ENCODE measurements at regions not wholly inside any gene's neighbourhood (a gene's known extent, or its start where the extent isn't known, plus 50 kb on each side); places are given as distances from the start of the nearest gene placed in this dataset.

DNA sequence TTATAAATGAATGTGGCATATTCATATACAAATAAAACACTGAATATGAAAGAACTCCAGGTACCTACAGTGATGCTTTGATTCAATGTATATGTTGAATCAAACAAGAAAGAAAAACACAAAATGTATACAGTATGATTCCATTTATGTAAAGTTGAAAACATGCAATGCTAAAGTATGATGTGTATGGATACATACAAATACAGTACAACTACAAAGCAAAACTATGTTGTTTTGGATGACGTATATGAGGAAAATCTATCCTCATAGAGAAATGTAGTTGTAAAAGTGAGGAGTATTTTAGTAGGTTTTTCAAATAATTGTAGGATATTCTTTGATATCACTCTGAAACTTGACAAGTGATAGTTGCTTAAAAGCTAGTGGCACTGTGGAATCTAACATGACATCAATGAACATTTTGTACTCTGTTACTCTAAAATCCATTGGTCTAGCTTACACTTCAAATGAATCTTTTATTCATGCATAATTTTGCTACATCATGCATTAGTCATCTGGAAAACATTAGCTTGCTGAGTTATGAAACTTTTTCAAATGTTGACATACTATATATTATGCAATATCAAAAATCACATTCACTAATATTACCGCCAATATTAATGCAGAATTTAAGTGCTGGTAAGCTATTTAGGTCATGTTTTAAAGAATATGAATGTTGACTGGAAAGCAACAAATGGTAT, 278.1 kb upstream of the CHRNA7 start:
- DNase-seq (ENCODE audit: low read depth, low spot score), result no peak

DNA sequence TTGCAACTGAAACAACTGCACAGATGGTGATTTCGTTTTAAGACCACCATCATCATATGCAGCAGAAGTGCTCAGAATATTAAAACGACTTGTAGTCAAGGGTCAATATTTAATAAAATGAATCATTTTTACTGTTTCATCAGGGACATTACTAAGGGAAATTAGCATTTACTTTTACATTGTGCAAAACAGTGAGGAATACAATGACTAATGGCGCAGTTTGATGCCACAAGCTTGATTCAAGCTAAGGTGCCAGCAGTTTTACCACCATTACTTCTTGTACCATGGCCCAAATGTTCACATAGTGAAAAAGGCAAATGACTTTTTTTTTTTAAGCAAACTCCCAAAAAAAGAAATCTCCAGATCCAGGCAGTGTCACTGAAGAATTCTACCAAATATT, 277.4 kb upstream of the CHRNA7 start:
- DNase-seq (ENCODE audit: low read depth, low spot score), result no peak

DNA sequence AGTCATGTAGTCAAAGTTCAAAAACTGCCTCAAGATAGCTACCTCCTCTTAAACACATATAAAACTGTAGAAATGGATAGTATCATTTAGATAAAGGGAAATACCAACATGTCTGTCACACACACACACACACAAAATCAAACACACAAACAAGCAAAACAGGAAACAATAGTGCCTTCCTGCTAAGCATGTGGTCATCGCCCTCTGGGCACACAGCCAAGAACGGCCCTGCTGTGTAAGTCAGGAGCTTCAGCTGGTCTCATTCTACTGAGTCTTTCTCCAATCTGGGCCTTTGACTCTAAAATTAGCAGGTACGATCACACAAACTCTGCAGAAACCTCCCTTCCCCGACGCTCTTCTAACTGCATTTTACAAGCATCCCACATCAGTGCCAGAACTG, 272.2 kb upstream of the CHRNA7 start:
- DNase-seq (ENCODE audit: low read depth, low spot score), result no peak

DNA sequence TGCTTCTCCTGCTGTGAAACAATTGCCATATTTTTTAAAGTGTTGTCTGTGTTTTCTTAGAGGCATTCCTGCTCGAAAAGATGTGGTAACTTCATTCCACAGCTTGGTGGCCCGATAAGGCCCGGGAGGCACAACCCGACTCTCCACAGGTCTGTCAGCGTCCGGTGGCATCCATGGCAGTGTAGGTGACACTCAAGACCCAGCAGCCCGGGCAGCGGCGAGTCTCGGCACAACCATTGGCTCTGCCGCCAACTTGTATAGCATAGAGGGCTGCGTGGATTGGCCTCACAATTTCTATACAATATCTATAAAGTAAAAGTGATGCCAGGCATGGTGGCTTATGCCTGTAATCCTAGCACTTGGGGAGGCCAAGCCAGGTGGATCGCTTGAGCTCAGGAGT, 262.3 kb upstream of the CHRNA7 start:
- no peak for DNase-seq (ENCODE audit: low read depth, low spot score)

DNA sequence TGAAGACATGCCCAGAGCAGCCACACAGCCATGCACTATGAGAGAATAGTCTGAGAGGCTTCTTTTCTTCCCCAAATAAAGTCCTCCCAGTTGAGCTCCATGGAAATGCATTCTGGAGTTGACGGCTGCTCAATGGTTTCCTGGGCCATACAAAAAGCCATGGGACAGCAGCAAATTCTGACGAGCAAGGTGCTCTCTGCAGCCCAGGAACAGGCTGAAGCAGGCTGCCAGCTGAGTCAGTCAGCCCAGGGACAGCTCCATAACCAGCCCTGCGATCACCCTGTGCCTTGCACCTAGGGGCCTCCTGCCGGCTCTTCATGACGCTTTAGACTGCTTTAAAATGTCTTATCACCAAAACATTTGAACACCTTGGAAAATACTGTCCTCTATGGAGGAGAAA, 256.3 kb upstream of the CHRNA7 start:
- no peak for DNase-seq (ENCODE audit: low read depth, low spot score)

DNA sequence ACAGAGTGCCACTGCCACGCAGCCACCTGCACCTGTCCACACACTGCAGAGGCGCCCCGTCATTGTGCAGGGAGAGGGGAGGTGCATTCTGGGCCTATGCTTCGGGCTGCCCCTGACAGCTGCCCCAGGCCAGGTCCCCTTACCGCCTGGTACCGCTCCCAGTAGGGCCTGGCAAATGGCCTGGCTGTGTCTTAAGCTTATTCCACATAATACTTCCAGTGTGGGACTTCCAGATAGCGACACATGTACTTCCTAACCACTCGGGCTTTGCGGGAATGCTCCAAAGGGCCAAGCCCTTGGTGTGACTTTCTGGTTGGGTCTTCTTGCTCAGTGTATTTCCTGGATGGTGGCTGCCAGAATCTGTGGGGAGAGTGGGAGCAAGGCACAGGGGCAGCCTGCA, 254.3 kb upstream of the CHRNA7 start:
- no peak for DNase-seq (ENCODE audit: low read depth, low spot score)

DNA sequence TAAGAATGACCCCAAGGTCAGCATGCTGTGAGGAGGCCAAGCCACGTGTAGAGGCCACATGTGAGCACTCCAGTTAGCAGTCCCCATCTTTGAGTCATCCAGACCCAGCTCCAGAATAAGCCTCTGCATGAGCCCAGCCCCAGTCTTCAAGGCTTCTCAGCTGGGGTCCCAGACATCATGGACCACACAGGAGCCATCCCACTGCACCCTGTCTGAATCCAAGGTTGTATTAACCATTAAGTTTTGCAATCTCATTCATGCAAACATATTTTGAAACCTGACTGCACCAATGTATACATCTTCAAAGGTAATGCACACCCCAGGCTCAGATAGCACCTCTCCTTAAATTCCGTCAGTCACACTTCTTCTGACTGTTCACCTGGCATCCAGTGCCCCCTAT, 249.1 kb upstream of the CHRNA7 start:
- no peak for DNase-seq (ENCODE audit: low read depth, low spot score)

DNA sequence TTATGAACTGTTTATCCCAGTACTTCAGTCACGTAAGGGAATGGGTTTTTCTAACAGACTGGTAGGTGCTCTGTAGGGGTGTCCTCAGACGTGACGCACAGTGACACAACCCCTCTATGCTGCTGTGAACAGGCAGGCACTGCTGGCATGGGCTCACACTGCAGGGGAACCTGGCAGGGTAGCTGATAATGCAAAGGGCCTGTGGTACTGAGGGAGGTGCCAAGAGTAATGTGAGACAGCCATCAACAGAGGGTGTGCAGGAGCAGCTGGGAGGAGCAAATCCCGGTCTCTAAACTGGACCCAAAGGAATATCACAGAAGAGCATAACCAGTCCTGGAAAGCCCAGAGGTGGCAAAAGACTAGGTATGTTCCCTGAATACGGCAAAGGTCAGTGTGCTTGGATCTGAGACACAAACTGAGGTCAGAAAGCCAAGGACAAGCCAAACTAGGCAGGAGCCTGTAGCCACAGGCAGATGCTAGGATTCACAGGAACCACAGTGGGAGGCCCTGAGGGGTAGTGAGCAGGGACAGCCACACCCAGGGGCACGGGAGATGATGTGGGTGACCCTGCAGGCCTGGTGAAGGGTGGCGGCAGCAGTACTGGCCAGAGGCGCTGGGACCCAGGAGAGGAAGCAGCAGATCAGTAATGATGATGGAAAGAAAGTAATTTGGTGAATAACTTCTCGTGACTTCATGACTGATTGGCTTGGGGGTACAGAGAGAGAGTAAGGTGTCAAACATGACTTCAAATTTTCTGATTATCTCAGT, 248.1 kb upstream of the CHRNA7 start:
- no peak for DNase-seq (ENCODE audit: low read depth, low spot score)

DNA sequence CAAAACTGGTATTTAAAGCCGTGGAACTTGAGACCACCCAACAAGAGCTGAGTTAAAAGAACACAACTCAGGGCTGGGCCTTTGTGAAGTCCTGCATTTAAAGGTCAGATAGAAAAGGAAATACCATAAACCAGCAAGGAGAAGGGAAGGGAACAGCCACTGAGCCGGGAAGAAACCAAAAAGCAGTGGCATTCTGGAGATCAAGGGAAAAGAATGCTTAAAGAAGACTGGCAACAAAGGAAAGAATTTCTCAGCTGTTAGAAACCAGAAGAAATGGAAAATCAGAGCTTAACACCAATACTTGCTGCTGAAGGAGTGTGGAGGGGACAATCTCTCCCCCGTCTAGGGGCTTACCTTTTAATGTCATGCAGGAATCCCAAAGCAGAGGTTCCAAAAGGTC, 247.4 kb upstream of the CHRNA7 start:
- no peak for DNase-seq (ENCODE audit: low read depth, low spot score)

DNA sequence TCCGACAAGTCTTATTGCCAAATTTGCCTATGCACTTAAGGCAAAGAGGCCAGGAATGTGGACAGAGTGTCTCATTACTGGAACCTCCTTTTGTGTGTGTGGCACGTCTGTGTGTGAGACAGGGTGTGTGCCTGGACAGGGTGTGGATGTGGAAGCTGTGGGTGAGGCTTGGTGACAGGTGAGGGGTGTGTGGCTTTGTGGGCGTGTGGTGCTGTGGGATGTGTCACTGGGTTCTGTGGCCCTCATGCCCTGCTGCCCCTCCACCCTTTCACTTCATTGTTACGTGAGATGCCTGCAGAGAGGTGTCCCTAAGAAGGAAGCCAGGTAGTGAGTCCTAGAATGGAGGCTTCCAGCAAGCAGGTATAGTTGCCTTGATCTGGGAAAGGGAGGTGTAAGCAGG, 244.0 kb upstream of the CHRNA7 start:
- DNase-seq (ENCODE audit: low read depth, low spot score), result no peak

DNA sequence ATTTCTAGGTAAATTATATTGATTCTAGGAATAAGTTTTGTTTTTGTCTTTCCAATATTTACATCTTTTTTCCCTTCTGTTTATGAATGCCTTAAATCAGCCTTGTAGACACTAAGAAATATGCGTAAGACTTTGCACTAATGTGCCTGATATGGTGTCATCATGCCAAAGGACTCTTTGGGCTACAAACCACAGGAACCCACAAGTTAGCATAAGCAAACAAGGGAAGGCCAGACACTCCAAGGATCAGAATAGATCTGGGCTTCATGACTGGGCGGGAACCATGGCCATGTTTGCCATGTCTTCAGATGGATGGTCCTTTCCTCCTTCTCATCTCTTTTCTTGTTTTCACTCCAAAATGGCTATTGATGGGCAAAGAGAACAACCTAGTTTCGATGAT, 242.2 kb upstream of the CHRNA7 start:
- no peak for DNase-seq (ENCODE audit: low read depth, low spot score)

DNA sequence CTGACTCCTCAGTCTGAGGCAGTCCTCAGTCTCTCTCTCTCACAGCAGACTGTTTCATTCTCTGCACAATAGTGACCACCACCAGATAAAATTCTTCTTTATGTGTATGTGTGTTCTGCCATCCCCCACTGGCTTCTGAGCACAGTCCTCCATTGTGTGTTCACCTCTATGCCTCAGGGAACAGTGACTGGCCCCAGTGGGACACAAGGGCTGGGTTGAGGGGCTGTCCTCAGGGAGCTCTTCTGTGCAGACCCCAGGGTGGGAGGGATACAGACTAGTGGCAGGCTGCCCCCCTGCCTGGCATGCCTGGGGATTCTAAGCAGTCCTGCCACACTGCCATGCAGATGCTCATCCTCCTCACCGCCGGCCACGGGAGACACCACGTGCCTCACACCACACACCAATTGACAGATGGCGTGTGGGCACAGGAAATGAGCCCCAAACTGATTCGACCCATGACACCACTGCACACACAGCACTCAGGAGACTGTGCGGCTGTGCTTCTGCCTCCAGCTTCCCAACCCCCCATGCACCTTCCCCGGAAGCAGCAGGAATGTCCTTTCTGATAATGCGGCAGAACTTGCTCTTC, 237.6 kb upstream of the CHRNA7 start:
- DNase-seq (ENCODE audit: low read depth, low spot score), result no peak

DNA sequence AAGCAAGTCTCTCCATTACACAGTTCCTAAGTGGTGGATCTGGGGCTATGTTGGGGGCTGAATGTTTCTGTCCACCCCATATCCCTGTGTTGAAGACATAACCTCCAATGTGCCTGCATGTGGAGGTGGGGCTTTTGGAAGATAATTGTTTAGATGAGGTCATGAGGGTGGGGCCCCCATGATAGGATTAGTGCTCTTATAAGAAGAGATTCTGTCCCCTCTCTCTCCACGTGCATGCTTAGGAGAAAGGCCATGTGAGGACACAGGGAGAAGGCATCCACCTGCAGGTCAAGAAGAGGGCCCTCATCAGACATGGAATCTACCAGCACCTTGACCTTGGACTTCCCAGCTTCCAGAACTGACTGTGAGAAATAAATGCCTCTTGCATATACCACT, 231.0 kb upstream of the CHRNA7 start:
- DNase-seq (ENCODE audit: low read depth, low spot score), result no peak

DNA sequence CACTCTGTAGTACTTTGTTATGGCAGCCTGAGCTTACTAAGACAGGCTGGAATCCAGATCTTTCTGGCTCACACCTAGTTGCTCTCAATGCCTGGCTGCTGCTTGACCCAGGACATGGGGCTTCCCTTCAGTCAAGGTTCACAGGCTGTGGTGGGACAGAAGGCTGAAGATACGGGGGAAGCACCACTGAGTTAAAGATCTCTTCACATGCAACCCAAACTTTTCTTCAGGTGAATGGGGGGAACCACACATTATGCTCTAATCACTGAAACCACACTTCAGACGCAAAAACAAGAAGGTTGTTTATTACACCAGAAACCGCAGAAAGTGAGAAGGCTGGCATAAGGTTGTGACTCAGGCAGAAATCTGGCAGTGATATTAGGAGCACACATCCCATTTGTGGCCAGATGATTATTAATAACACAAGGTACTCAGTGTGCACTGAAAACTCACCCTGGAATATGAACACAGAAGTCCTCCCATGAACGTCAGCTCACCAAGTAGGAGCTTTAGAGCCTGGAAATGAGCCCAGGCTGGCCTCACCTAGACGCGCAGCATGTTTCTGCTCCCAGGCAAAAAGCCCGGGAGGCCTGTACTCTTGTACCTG, 230.5 kb upstream of the CHRNA7 start:
- no peak for DNase-seq (ENCODE audit: low read depth, low spot score)

DNA sequence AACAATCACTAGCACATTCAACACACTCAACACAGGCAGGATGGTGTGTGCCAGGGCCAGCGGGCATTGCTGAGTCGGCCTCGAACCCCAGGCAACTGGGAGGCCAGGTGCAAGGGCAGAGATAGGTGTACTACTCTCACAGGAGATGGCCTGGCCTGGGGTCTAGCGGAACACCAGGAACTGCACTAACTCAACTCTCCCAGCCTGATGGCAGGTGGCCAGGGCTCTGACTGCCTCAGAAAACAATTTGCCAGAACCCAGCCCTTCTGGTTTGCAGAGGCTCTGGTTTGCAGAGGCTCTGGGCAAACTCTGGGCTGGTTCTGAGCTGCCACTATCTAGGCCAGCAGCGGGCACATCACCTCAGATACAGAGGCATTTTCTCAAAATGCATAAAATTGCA, 229.2 kb upstream of the CHRNA7 start:
- DNase-seq (ENCODE audit: low read depth, low spot score), result no peak

DNA sequence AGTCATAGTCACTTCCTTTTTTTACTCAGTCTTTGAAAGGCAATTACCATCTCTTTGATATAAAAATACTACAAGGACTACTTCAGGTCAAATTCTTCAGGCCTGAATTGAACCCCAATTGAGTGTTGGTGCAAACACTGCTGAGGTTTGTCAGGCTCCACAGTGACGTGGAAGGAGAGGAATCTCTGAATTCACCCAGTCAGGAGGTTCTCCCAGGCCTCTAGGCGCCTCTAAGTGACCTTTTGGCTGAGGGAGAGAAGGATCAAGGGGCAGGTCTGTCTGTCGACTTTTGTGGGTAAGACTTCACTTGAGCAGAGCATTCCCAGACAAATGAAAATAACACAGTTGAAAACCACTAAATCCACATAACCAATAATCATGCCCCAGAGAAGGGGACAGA, 227.6 kb upstream of the CHRNA7 start:
- no peak for DNase-seq (ENCODE audit: low read depth, low spot score)

DNA sequence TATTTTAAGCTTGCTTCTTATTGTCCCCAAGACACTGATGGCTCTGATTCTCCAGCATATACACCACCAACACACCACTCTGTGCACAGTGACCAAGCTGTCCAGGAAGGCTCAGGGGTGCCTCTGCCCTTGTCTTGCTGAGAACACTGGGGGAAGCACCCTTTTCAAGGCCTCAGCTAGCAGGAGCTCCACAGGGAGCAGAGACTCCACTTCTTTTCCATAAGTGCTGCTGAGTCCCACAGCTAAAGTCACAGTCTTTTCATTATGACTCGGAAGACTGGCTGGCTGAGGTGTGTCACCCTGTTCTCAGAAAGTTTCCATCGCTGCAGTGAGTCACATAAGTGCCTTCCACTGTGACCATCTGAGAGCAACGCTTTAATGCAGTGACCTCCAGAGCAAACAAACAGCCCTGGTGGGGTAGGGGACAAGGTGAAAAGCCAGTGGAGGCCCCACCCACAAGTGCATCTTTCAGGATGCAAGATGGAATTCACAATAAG, 226.9 kb upstream of the CHRNA7 start:
- DNase-seq (ENCODE audit: low read depth, low spot score), result no peak

DNA sequence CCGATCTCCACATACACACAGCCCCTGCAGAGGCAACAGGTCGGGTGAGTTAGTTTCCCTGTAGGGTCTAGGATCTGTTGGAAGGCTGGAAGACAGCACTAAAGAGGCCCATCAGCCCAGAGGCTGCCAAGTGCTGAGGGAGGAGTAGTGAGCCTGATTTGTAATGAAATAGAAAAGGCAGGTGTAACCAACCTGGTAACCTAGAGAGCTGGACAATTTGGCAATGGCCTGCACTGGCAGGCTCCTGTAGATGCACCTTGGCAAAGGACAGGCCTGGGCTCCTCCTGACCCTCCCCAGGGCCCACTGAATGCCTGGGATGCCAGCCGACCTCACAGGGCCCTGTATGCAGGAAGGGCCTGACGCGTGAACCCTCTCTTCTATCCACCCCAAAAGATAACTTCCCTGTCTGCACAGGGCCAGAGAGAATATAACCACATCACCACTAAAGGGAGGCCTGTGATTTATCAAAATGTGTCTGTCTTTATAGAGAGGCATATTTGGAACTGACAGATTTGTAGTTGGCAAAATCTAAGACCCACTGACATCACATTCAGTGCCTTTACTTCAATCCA, 225.1 kb upstream of the CHRNA7 start:
- no peak for DNase-seq (ENCODE audit: low read depth, low spot score)

DNA sequence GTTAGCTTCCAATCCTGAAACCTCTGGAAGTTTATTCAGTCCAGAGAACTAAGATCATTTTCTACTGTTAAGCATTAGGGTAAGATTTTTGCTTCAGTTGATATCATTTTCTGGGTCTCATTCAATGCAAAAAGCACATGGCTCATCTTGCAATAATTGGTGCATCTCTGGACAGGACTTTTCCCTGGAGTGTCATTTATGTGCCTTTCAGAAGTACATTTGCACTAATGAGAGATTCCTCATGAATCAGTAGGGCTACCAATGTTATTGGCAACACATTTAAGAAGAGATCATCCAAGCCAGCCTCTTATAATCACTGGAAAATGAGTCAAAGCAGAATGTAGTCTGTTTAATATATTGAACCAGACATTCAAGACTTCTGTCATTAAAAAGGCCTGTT, 224.2 kb upstream of the CHRNA7 start:
- DNase-seq (ENCODE audit: low read depth, low spot score), result no peak

DNA sequence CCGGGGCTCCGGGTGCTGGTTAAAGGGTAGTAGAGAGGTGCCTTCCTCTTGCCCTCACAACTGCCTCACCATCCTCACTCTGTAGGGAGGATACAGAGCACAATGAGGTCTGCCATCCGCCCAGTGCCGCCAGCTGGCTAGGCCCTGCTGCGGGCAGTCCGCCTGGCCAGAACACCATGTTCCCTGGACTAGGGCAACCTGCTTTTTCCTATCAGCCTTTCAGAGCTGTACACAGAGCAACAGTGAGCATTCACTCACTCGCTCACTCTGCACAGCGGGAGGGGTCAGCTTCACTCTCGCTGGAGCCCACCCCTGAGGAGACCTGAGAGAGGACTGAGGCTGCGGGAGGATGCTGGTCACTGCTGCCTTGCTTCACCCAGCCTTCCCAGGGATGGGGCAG, 218.7 kb upstream of the CHRNA7 start:
- DNase-seq (ENCODE audit: low read depth, low spot score), result no peak

DNA sequence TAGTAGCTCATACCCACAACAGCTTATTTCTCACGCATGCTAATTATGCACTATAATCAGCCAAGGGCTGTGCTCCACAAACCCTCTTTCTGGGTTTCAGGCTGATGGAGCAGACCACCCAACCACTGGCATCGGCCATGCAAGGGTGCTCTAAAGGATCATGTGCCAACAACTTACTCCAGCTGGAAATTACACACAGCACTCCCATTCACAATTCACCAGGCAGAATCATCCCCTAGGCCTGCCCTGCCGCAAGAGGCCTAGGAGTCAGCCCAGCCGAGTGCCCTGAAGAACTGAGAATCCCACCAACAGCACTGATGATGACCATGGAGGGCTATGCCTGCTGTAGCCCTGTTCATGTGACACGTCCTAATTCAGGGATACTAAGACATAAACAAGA, 216.2 kb upstream of the CHRNA7 start:
- no peak for DNase-seq (ENCODE audit: low read depth, low spot score)

Data from pulmonary artery endothelial cell (primary cell).